HCT116 (cell line): ENCODE measurements at regions not wholly inside any gene's neighbourhood (a gene's known extent, or its start where the extent isn't known, plus 50 kb on each side); places are given as distances from the start of the nearest gene placed in this dataset.

Source experiments
- ATAC-seq: fragments of 200-7000 bp; cut with Tn5 transposase; 2 replicates; pipeline ENCODE4 v1.9.1; 2020; ENCODE audit warnings: mild to moderate bottlenecking, moderate library complexity
- BruUV-seq: library from RNA; stranded (reverse); fragments of 400-500 nt; replicated peaks from 2 replicates; lab custom pipeline; 2021; lab: Mats Ljungman, UMichigan
- CTCF ChIA-PET: fragments of 300-600 bp; sonication (Branson Sonifier 250); formaldehyde crosslinking; loops from one replicate; lab custom pipeline; 2021; ENCODE audit warnings: antibody characterized with exemption; lab: Charles Lee
- POLR2A ChIA-PET: fragments of 300-600, 350-600 bp; sonication (Branson Sonifier 250); formaldehyde crosslinking; loops from one replicate; lab custom pipeline; 2021; ENCODE audit warnings: antibody characterized with exemption; lab: Charles Lee
- RAD21 ChIA-PET, 2 experiments: fragments of 300-600 bp; sonication (Branson Sonifier 250); formaldehyde crosslinking; loops; one replicate each; lab custom pipeline; 2023; ENCODE audit warnings: low total read pairs in 2 of 2; ENCODE audit not compliant: uncharacterized antibody in 2 of 2, unreplicated experiment in 2 of 2, low non-redundant PET in 1 of 2; lab: Charles Lee
- DNase-seq: peaks from one replicate; pipeline ENCODE4 v3.0.0-alpha.2; 2010; ENCODE audit warnings: low read depth, low spot score
- H2AFZ ChIP-seq: fragments of 200-600 bp; shearing (Covaris generic), sonication (generic); 2 replicates; pipeline ENCODE4 v1.6.1; 2017; ENCODE audit warnings: low read depth, mixed run types, mixed read lengths, antibody characterized with exemption, low read length; ENCODE audit not compliant: poor library complexity, severe bottlenecking
- H3K27ac ChIP-seq: 2 replicates; pipeline ENCODE4 v1.5.1; 2012; ENCODE audit warnings: low read depth, low read length
- H3K27me3 ChIP-seq: fragments of 200-600 bp; sonication (generic); 2 replicates; pipeline ENCODE4 v1.6.1; 2016; ENCODE audit warnings: mixed run types, low read length, mixed read lengths; ENCODE audit not compliant: insufficient read depth
- H3K36me3 ChIP-seq, 2 experiments: fragments of 200-500 bp in 1 of 2; fragments of 200-600 bp in 1 of 2; sonication (Bioruptor generic) in 1 of 2; sonication (generic) in 1 of 2; 2 replicates each; pipeline versions ENCODE4 v1.5.1 to v1.6.1; 2014 to 2016; ENCODE audit warnings: low read length in 2 of 2, inconsistent platforms in 1 of 2, mixed read lengths in 1 of 2, mixed run types in 1 of 2; ENCODE audit not compliant: insufficient read depth in 2 of 2, control insufficient read depth in 1 of 2
- H3K4me1 ChIP-seq, 2 experiments: fragments of 200-600 bp in 1 of 2; sonication (generic) in 1 of 2; 2 replicates each; pipeline versions ENCODE4 v1.5.1 to v1.6.1; 2012 to 2017; ENCODE audit warnings: low read length in 2 of 2, inconsistent platforms in 1 of 2, mild to moderate bottlenecking in 1 of 2, mixed read lengths in 1 of 2, mixed run types in 1 of 2, moderate library complexity in 1 of 2; ENCODE audit not compliant: insufficient read depth in 2 of 2, control insufficient read depth in 1 of 2
- H3K4me2 ChIP-seq: fragments of 200-600 bp; sonication (generic); 2 replicates; pipeline ENCODE4 v1.6.1; 2017; ENCODE audit warnings: mixed run types, low read length, mixed read lengths
- H3K4me3 ChIP-seq, 2 experiments: fragments of 200-600 bp in 1 of 2; sonication (generic) in 1 of 2; replicated peaks in 1 of 2; 2 replicates each; pipeline ENCODE4 v1.5.1; 2011 to 2016; ENCODE audit warnings: low read length in 2 of 2, control low read depth in 1 of 2, low read depth in 1 of 2, mild to moderate bottlenecking in 1 of 2, mixed read lengths in 1 of 2, mixed run types in 1 of 2
- H3K79me2 ChIP-seq: fragments of 200-600 bp; sonication (generic); 2 replicates; pipeline ENCODE4 v1.6.1; 2017; ENCODE audit warnings: mild to moderate bottlenecking, mixed run types, low read length, moderate library complexity, mixed read lengths; ENCODE audit not compliant: insufficient read depth
- H3K9ac ChIP-seq: fragments of 200-600 bp; sonication (generic); 2 replicates; pipeline ENCODE4 v1.6.1; 2016; ENCODE audit warnings: low read length, mixed read lengths
- H3K9me2 ChIP-seq: fragments of 200-600 bp; sonication (generic), shearing (Covaris generic); 2 replicates; pipeline ENCODE4 v1.6.1; 2017; ENCODE audit warnings: mixed run types, mild to moderate bottlenecking, moderate library complexity; ENCODE audit not compliant: insufficient read depth
- H3K9me3 ChIP-seq, 2 experiments: fragments of 200-500 bp in 1 of 2; fragments of 200-600 bp in 1 of 2; sonication (Bioruptor generic) in 1 of 2; sonication (generic) in 1 of 2; 2 replicates each; pipeline ENCODE4 v1.6.1; 2014 to 2017; ENCODE audit warnings: low read length in 2 of 2, mixed read lengths in 2 of 2, inconsistent platforms in 1 of 2, low read depth in 1 of 2, mild to moderate bottlenecking in 1 of 2, mixed run types in 1 of 2, moderate library complexity in 1 of 2; ENCODE audit not compliant: control insufficient read depth in 1 of 2, insufficient read depth in 1 of 2
- H4K20me1 ChIP-seq: fragments of 200-600 bp; sonication (generic), shearing (Covaris generic); 2 replicates; pipeline ENCODE4 v1.6.1; 2017; ENCODE audit warnings: mixed run types, mild to moderate bottlenecking, moderate library complexity; ENCODE audit not compliant: insufficient read depth
- EZH2 ChIP-seq: fragments of 200-600 bp; sonication (generic); IDR thresholded peaks from 2 replicates; pipeline ENCODE4 v1.6.1; 2017; ENCODE audit warnings: antibody characterized with exemption, mixed run types
- EZH2phosphoT487 ChIP-seq: fragments of 200-600 bp; IDR thresholded peaks from 2 replicates; pipeline ENCODE4 v1.6.1; 2018; ENCODE audit warnings: antibody characterized with exemption, borderline replicate concordance
- FOSL1 ChIP-seq: IDR thresholded peaks from 2 replicates; pipeline ENCODE4 v1.6.1; 2012; ENCODE audit warnings: low read depth
- JUND ChIP-seq: IDR thresholded peaks from 2 replicates; pipeline ENCODE4 v1.6.1; 2012
- POLR2A ChIP-seq: IDR thresholded peaks from 2 replicates; pipeline ENCODE4 v1.7.0; 2011; ENCODE audit warnings: borderline replicate concordance; ENCODE audit not compliant: insufficient read depth, insufficient read length; ENCODE audit errors: extremely low read depth
- POLR2AphosphoS5 ChIP-seq: IDR thresholded peaks from 2 replicates; pipeline ENCODE4 v1.6.1; 2011; ENCODE audit warnings: mild to moderate bottlenecking, low read depth, low read length, moderate library complexity
- RAD21 ChIP-seq: IDR thresholded peaks from 2 replicates; pipeline ENCODE4 v1.6.1; 2012; ENCODE audit warnings: low read depth, mild to moderate bottlenecking
- SIN3A ChIP-seq: IDR thresholded peaks from 2 replicates; pipeline ENCODE4 v1.6.1; 2012; ENCODE audit warnings: low read depth
- SP1 ChIP-seq: IDR thresholded peaks from 2 replicates; pipeline ENCODE4 v1.6.1; 2012; ENCODE audit warnings: low read depth
- TCF7L2 ChIP-seq: IDR thresholded peaks from 2 replicates; pipeline ENCODE4 v1.7.0; 2011; ENCODE audit warnings: borderline replicate concordance, inconsistent platforms; ENCODE audit not compliant: insufficient read depth, insufficient read length; ENCODE audit errors: extremely low read depth
- YY1 ChIP-seq: IDR thresholded peaks from 2 replicates; pipeline ENCODE4 v1.6.1; 2011; ENCODE audit warnings: low read length, low read depth, moderate library complexity, mild to moderate bottlenecking; ENCODE audit not compliant: insufficient replicate concordance; ENCODE audit errors: extremely low read depth
- ZBTB33 ChIP-seq: IDR thresholded peaks from 2 replicates; pipeline ENCODE4 v1.6.1; 2011; ENCODE audit warnings: mild to moderate bottlenecking, low read length, moderate library complexity; ENCODE audit not compliant: insufficient replicate concordance; ENCODE audit errors: extremely low read depth
- ZFX ChIP-seq: fragments of 450-650 bp; IDR thresholded peaks from 2 replicates; pipeline ENCODE4 v1.6.1; 2017
- ZNF274 ChIP-seq: fragments of 200-500 bp; sonication (Bioruptor generic); IDR thresholded peaks from 2 replicates; pipeline ENCODE4 v1.6.1; 2014; ENCODE audit warnings: mild to moderate bottlenecking, low read depth, low read length, inconsistent platforms
- intact Hi-C: fragments of 100-400 bp; cut with micrococcal nuclease; formaldehyde crosslinking; loops from 2 replicates; pipeline ENCODE4 v1.10.0; 2022
- TF ChIP-seq, protein P1 (sequence below): IDR thresholded peaks from 2 replicates; pipeline ENCODE4 v1.6.1; 2012; ENCODE audit warnings: low read depth

GRCh38 chr5:98593418-98593817 is 180.0 kb upstream of the RGMB start:
- Histone ChIP-seq H3K9me2 (no peaks in the 10 kb centered on the region), H2AFZ (no peak overlapping the region), H3K27ac (no peak overlapping the region), H4K20me1 (no peaks in the 10 kb centered on the region), H3K27me3 (no peaks in the 10 kb centered on the region), H3K36me3 (no peaks in the 10 kb centered on the region), H3K4me2 (no peak overlapping the region), H3K4me1 (no peaks in the 10 kb centered on the region), H3K79me2 (no peaks in the 10 kb centered on the region), H3K4me3 (no peak overlapping the region), H3K9me3 (no peaks in the 10 kb centered on the region), H3K9ac (no peak overlapping the region)
- POLR2A ChIA-PET = no interaction called here
- ATAC-seq (no peak), DNase-seq (no peak)
- CTCF ChIA-PET = no interaction called here
- no peak for TF ChIP-seq EZH2
- TF ChIP-seq, protein P1, sequence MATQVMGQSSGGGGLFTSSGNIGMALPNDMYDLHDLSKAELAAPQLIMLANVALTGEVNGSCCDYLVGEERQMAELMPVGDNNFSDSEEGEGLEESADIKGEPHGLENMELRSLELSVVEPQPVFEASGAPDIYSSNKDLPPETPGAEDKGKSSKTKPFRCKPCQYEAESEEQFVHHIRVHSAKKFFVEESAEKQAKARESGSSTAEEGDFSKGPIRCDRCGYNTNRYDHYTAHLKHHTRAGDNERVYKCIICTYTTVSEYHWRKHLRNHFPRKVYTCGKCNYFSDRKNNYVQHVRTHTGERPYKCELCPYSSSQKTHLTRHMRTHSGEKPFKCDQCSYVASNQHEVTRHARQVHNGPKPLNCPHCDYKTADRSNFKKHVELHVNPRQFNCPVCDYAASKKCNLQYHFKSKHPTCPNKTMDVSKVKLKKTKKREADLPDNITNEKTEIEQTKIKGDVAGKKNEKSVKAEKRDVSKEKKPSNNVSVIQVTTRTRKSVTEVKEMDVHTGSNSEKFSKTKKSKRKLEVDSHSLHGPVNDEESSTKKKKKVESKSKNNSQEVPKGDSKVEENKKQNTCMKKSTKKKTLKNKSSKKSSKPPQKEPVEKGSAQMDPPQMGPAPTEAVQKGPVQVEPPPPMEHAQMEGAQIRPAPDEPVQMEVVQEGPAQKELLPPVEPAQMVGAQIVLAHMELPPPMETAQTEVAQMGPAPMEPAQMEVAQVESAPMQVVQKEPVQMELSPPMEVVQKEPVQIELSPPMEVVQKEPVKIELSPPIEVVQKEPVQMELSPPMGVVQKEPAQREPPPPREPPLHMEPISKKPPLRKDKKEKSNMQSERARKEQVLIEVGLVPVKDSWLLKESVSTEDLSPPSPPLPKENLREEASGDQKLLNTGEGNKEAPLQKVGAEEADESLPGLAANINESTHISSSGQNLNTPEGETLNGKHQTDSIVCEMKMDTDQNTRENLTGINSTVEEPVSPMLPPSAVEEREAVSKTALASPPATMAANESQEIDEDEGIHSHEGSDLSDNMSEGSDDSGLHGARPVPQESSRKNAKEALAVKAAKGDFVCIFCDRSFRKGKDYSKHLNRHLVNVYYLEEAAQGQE = no peak
- no peak for TF ChIP-seq ZFX
- no peak for TF ChIP-seq TCF7L2
- no peak for TF ChIP-seq POLR2A
- no peak for TF ChIP-seq SIN3A
- no peak for TF ChIP-seq JUND
- no peak for TF ChIP-seq YY1
- no peak for TF ChIP-seq ZNF274
- no peak for TF ChIP-seq POLR2AphosphoS5
- TF ChIP-seq SP1 = no peak
- no peak for TF ChIP-seq ZBTB33
- no peak for TF ChIP-seq FOSL1
- TF ChIP-seq EZH2phosphoT487 = no peak
- no peak for TF ChIP-seq RAD21
- intact Hi-C loops = no loop called here
- no TSS peak for BruUV-seq
- RAD21 ChIA-PET = no interaction called here
